ENCODE measurements at regions not wholly inside any gene's neighbourhood (a gene's known extent, or its start where the extent isn't known, plus 50 kb on each side); places are given as distances from the start of the nearest gene placed in this dataset.

DNA sequence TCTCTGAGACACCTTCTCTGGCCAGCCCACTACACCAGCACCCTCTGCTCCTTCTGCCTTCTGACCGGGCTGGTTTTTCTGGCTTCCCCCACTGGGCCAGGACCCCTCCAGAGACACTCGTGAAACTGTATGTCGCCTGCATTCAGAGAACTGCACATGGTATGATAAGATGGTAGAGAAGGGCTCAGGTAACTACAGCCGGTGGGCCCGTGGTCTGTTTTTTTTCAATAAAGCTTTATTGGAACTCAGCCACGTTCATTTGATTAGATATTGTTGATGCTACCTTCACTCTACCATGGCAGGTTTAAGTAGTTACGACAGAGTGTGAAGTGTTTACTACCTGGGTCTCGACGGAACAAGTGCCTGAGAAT lies 514.0 kb downstream of the TBC1D22A start:
- peaks cover 17% of the 10 kb centered on the region for H3K9me3 Mint-ChIP-seq
- H3K36me3 Mint-ChIP-seq (ENCODE audit: low read depth): no peaks in the 10 kb centered on the region
- H3K27ac Mint-ChIP-seq: no peak overlapping the region
- no peak overlapping the region for H3K4me3 Mint-ChIP-seq
- TF ChIP-seq, protein P1, sequence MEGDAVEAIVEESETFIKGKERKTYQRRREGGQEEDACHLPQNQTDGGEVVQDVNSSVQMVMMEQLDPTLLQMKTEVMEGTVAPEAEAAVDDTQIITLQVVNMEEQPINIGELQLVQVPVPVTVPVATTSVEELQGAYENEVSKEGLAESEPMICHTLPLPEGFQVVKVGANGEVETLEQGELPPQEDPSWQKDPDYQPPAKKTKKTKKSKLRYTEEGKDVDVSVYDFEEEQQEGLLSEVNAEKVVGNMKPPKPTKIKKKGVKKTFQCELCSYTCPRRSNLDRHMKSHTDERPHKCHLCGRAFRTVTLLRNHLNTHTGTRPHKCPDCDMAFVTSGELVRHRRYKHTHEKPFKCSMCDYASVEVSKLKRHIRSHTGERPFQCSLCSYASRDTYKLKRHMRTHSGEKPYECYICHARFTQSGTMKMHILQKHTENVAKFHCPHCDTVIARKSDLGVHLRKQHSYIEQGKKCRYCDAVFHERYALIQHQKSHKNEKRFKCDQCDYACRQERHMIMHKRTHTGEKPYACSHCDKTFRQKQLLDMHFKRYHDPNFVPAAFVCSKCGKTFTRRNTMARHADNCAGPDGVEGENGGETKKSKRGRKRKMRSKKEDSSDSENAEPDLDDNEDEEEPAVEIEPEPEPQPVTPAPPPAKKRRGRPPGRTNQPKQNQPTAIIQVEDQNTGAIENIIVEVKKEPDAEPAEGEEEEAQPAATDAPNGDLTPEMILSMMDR (IDR thresholded peaks at IDR 0.05; ENCODE audit: unreplicated experiment in 3 of 3): no peak
- no peaks in the 10 kb centered on the region for H3K4me1 Mint-ChIP-seq
- H3K27me3 Mint-ChIP-seq (ENCODE audit: low read depth): peaks cover 31% of the 10 kb centered on the region

DNA sequence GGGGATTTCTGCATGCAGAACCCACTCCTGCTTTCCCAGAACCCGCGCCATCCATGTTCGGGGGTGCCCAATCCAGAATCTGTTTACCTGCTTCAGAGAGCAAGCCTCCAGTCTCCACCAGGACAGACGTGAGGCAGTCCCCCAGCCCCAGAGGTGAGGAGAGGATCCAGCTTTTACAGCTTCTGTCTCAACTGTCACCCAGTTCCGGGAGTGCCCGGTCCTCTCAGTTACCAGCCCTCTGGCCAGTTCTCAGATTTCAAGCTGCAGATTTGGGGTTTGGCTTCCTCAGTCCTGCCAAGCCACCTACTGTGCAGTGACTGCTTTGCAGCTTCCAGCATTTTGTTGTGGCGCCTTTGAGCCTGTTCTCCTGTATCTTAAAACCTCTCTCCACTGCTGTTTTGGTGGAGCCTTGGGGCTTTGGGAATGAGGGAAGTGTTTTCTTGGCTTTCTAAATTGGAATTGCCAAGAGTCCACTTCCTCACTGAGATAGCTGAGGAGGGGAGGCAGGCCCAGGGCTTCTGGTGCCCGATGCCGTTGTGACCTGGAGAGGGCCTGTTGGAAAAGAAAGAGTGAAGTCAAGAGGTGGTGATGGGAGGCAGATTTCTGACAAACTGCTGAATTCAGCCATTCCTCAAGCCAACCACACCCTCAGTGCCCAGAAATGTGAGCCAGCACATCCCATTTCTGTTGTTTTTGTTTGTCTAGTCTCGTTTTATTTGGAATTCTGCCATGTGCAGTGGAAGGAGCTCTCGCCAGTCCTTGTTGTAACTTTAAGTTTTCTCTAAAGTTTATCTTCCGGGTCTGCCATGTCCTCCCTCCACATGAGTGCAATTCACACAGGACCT lies 513.4 kb downstream of the TBC1D22A start:
- Mint-ChIP-seq H3K36me3 (ENCODE audit: low read depth) (no peaks in the 10 kb centered on the region), H3K4me3 (no peak overlapping the region), H3K9me3 (peaks cover 21% of the 10 kb centered on the region), H3K27ac (no peak overlapping the region), H3K27me3 (ENCODE audit: low read depth) (peaks cover 27% of the 10 kb centered on the region), H3K4me1 (no peaks in the 10 kb centered on the region)
- TF ChIP-seq, protein P1 (IDR thresholded peaks at IDR 0.05; ENCODE audit: unreplicated experiment in 3 of 3): no peak

DNA sequence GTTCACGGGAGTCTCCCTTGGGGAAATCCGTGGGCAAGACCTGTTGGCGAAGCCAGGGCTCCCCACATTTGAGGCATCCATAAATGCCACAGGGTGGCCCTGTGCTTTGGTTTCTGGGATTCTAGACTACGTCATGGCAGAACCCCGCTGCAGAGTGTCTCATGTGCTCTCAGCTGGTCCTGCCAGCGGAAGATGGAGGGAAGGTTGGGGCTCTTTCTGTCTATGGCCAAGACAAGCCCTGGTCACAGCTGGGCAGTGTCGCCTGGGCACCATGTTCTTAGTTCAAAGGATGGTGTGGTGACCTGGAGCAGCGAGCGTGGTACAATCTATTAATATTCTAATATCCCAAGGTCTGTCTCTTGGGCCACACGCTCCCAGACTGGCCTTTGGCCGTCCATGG lies 511.7 kb downstream of the TBC1D22A start:
- H3K4me1 Mint-ChIP-seq: no peaks in the 10 kb centered on the region
- no peak overlapping the region for H3K27ac Mint-ChIP-seq
- TF ChIP-seq, protein P1 (IDR thresholded peaks at IDR 0.05; ENCODE audit: unreplicated experiment in 3 of 3): no peak
- peaks cover 18% of the 10 kb centered on the region for H3K9me3 Mint-ChIP-seq
- H3K36me3 Mint-ChIP-seq (ENCODE audit: low read depth): no peaks in the 10 kb centered on the region
- no peak overlapping the region for H3K4me3 Mint-ChIP-seq
- peaks cover 14% of the 10 kb centered on the region for H3K27me3 Mint-ChIP-seq (ENCODE audit: low read depth)

DNA sequence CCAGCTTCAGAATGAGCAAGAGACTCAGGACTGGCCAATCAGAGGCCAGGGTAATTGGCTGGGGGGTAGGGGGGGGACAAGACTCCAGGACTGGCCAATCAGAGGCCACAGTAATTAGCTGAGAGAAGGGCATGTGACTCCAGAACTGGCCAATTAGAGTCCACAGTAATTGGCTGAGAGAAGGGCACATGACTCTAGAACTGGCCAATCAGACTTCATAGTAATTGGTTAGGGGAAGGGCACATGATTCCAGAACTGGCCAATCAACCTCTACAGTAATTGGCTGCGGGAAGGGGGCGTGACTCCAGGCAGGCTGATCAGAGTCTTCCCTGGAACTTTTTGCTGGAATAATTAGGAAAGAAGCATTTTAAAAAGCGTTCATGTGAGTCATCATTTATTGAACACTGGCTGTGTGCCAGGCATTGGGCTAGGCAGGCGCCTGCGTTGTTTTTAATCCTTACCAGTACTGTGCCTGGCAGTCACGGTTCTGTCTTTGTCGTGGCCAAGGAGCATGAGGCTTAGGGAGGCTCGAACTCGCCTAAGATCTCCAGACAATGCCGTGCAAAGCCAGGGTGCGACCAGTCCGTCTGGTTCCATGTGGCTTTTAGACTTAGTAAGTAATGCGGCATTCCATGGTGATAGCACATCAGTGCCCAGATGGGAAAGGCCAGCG lies 508.1 kb downstream of the TBC1D22A start:
- Mint-ChIP-seq H3K4me1 (no peaks in the 10 kb centered on the region), H3K27ac (no peak overlapping the region), H3K4me3 (no peak overlapping the region), H3K36me3 (ENCODE audit: low read depth) (no peaks in the 10 kb centered on the region), H3K9me3 (peaks cover 18% of the 10 kb centered on the region), H3K27me3 (ENCODE audit: low read depth) (peaks cover 16% of the 10 kb centered on the region)
- TF ChIP-seq, protein P1 (IDR thresholded peaks at IDR 0.05; ENCODE audit: unreplicated experiment in 3 of 3): no peak

DNA sequence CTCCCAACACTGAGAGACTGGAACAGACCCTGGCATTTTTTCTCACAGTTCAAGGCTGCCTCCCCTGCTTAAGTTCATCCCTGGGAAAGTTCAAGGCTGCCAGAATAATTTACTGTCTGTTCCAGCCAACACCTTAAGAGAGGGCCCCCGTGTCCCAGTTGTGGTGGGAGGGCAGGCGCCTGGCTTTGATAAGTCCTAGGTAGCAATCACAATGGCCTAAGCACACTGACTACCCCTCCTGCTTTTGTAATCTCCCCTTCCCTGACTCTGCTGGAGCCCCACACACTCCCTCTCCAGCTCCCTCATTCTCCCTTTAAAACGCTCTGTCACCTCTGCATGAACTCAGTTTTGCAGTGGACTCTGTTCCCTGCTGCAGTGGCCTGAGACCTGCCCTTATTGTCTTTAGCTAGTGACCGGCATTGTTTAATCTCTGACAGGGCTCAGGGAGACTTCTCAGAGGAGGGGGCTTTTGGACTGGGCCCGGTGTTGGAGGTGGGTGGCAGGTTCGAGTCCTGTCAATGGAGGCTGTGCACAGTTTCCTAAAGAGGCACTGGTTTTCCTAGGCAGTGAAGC lies 507.2 kb downstream of the TBC1D22A start:
- no peak overlapping the region for H3K27ac Mint-ChIP-seq
- H3K36me3 Mint-ChIP-seq (ENCODE audit: low read depth): no peaks in the 10 kb centered on the region
- no peaks in the 10 kb centered on the region for H3K4me1 Mint-ChIP-seq
- H3K27me3 Mint-ChIP-seq (ENCODE audit: low read depth): peaks cover 20% of the 10 kb centered on the region
- TF ChIP-seq, protein P1 (IDR thresholded peaks at IDR 0.05; ENCODE audit: unreplicated experiment in 3 of 3): no peak
- no peak overlapping the region for H3K4me3 Mint-ChIP-seq
- peaks cover 19% of the 10 kb centered on the region for H3K9me3 Mint-ChIP-seq

Measured in nephron (organoid).